H1 (cell line): ENCODE measurements at regions not wholly inside any gene's neighbourhood (a gene's known extent, or its start where the extent isn't known, plus 50 kb on each side); places are given as distances from the start of the nearest gene placed in this dataset.

Source experiments
- CTCF ChIA-PET: fragments of 300-600 bp; sonication (Branson Sonifier 250); formaldehyde crosslinking; loops from one replicate; lab custom pipeline; 2021; ENCODE audit not compliant: partially characterized antibody; lab: Charles Lee
- POLR2A ChIA-PET: fragments of 300-600 bp; sonication (Branson Sonifier 250); formaldehyde crosslinking; loops from one replicate; lab custom pipeline; 2021; ENCODE audit warnings: inconsistent platforms; ENCODE audit not compliant: partially characterized antibody; lab: Charles Lee
- DNase-seq, 2 experiments: peaks; one replicate each; pipeline versions ENCODE4 v3.0.0 to v3.0.0-alpha.2; 2010 to 2022; ENCODE audit warnings: low spot score in 2 of 2, low read depth in 1 of 2, mixed read lengths in 1 of 2
- FAIRE-seq: peaks from 2 replicates; lab custom pipeline; 2011; peaks lifted over from hg19 to GRCh38; lab: Jason Lieb, UNC
- H2AFZ ChIP-seq: 2 replicates; pipeline ENCODE4 v1.8.1; 2012; ENCODE audit warnings: low read length, inconsistent platforms
- H2AK5ac ChIP-seq: 2 replicates; pipeline ENCODE4 v1.6.1; 2013; ENCODE audit warnings: low read depth, low read length
- H2BK120ac ChIP-seq: replicated peaks from 2 replicates; pipeline ENCODE3; 2013; ENCODE audit warnings: low read depth, low read length, inconsistent platforms
- H2BK12ac ChIP-seq: 2 replicates; pipeline ENCODE4 v1.6.1; 2013; ENCODE audit warnings: low read depth, low read length
- H2BK15ac ChIP-seq: 2 replicates; pipeline ENCODE4 v1.6.1; 2013; ENCODE audit warnings: low read length
- H2BK20ac ChIP-seq: 2 replicates; pipeline ENCODE4 v1.6.1; 2013; ENCODE audit warnings: low read length
- H2BK5ac ChIP-seq: 2 replicates; pipeline ENCODE4 v1.6.1; 2013; ENCODE audit warnings: low read depth, low read length
- H3K14ac ChIP-seq: 2 replicates; pipeline ENCODE4 v1.6.1; 2013; ENCODE audit warnings: inconsistent platforms; ENCODE audit not compliant: insufficient read length
- H3K18ac ChIP-seq: 2 replicates; pipeline ENCODE4 v1.6.1; 2013; ENCODE audit warnings: low read length; ENCODE audit errors: extremely low read depth
- H3K23ac ChIP-seq: 2 replicates; pipeline ENCODE4 v1.6.1; 2013; ENCODE audit warnings: inconsistent platforms; ENCODE audit not compliant: insufficient read length
- H3K23me2 ChIP-seq: 2 replicates; pipeline ENCODE4 v1.6.1; 2013; ENCODE audit warnings: low read depth, low read length
- H3K27ac ChIP-seq: 2 replicates; pipeline ENCODE4 v1.6.1; 2011; ENCODE audit warnings: low read depth, low read length, inconsistent platforms
- H3K27me3 ChIP-seq, 4 experiments: replicated peaks in 1 of 4; 1 replicate in 1 of 4; 2 replicates in 3 of 4; pipeline versions ENCODE4 v1.6.1 to v1.8.1; 2011 to 2013; ENCODE audit warnings: low read length in 3 of 4, mild to moderate bottlenecking in 3 of 4, inconsistent platforms in 2 of 4, mixed read lengths in 2 of 4, moderate library complexity in 1 of 4; ENCODE audit not compliant: control insufficient read depth in 3 of 4, insufficient read depth in 3 of 4; ENCODE audit errors: extremely low read depth in 1 of 4
- H3K36me3 ChIP-seq, 4 experiments: 2 replicates each; pipeline versions ENCODE4 v1.6.1 to v1.8.1; 2011 to 2013; ENCODE audit warnings: mild to moderate bottlenecking in 4 of 4, low read length in 3 of 4, moderate library complexity in 2 of 4, control low read depth in 1 of 4, inconsistent platforms in 1 of 4; ENCODE audit not compliant: insufficient read depth in 4 of 4, control insufficient read depth in 2 of 4
- H3K4ac ChIP-seq: replicated peaks from 2 replicates; pipeline ENCODE3; 2013; ENCODE audit warnings: low read length, low read depth, mixed read lengths, inconsistent platforms; ENCODE audit not compliant: insufficient read length
- H3K4me1 ChIP-seq, 4 experiments: replicated peaks in 1 of 4; 1 replicate in 1 of 4; 2 replicates in 3 of 4; pipeline versions ENCODE4 v1.6.1 to v1.8.1; 2011 to 2013; ENCODE audit warnings: low read length in 3 of 4, inconsistent platforms in 2 of 4, mixed read lengths in 1 of 4; ENCODE audit not compliant: insufficient read depth in 4 of 4, control insufficient read depth in 3 of 4
- H3K4me2 ChIP-seq, 2 experiments: 2 replicates each; pipeline versions ENCODE4 v1.6.1 to v1.8.1; 2011 to 2013; ENCODE audit warnings: low read depth in 2 of 2, low read length in 2 of 2, control low read depth in 1 of 2, inconsistent platforms in 1 of 2, mild to moderate bottlenecking in 1 of 2; ENCODE audit not compliant: insufficient read depth in 1 of 2
- H3K4me3 ChIP-seq, 4 experiments: fragments of 200-600, 300-600 bp in 1 of 4; sonication (generic), shearing (Covaris generic), sonication (Bioruptor Twin) in 1 of 4; 2 replicates each; pipeline versions ENCODE4 v1.5.1 to v1.8.1; 2011 to 2016; ENCODE audit warnings: low read length in 4 of 4, low read depth in 3 of 4, control low read depth in 2 of 4, inconsistent platforms in 2 of 4, mild to moderate bottlenecking in 2 of 4, mixed read lengths in 1 of 4, moderate library complexity in 1 of 4; ENCODE audit not compliant: insufficient read depth in 2 of 4; ENCODE audit errors: extremely low read depth in 1 of 4
- H3K56ac ChIP-seq: replicated peaks from 2 replicates; pipeline ENCODE3; 2013; ENCODE audit warnings: low read depth, mild to moderate bottlenecking, mixed read lengths, low read length, inconsistent platforms; ENCODE audit not compliant: insufficient read length
- H3K79me1 ChIP-seq: 2 replicates; pipeline ENCODE4 v1.6.1; 2013; ENCODE audit warnings: low read depth, low read length, control low read depth
- H3K79me2 ChIP-seq, 2 experiments: 2 replicates each; pipeline versions ENCODE4 v1.6.1 to v1.8.1; 2012 to 2013; ENCODE audit warnings: low read length in 2 of 2, mild to moderate bottlenecking in 2 of 2, inconsistent platforms in 1 of 2; ENCODE audit not compliant: insufficient read depth in 2 of 2, control insufficient read depth in 1 of 2
- H3K9ac ChIP-seq, 4 experiments: replicated peaks in 1 of 4; 1 replicate in 1 of 4; 2 replicates in 3 of 4; pipeline versions ENCODE4 v1.6.1 to v1.8.1; 2011 to 2013; ENCODE audit warnings: low read depth in 3 of 4, low read length in 3 of 4, control low read depth in 2 of 4, mild to moderate bottlenecking in 2 of 4, moderate library complexity in 2 of 4, inconsistent platforms in 1 of 4; ENCODE audit errors: extremely low read depth in 1 of 4
- H3K9me3 ChIP-seq, 2 experiments: 2 replicates each; pipeline versions ENCODE4 v1.6.1 to v1.8.1; 2012 to 2013; ENCODE audit warnings: mild to moderate bottlenecking in 2 of 2, moderate library complexity in 2 of 2, control low read depth in 1 of 2, inconsistent platforms in 1 of 2, low read depth in 1 of 2, low read length in 1 of 2, mixed read lengths in 1 of 2; ENCODE audit not compliant: insufficient read depth in 2 of 2
- H4K20me1 ChIP-seq, 2 experiments: replicated peaks in 1 of 2; 2 replicates each; pipeline versions ENCODE3 to v1.8.1; 2011 to 2013; ENCODE audit warnings: inconsistent platforms in 2 of 2, low read length in 2 of 2, mild to moderate bottlenecking in 1 of 2; ENCODE audit not compliant: insufficient read depth in 2 of 2, control insufficient read depth in 1 of 2
- H4K5ac ChIP-seq: 2 replicates; pipeline ENCODE4 v1.6.1; 2013; ENCODE audit warnings: low read length, low read depth, mixed read lengths, inconsistent platforms; ENCODE audit not compliant: insufficient read length
- H4K8ac ChIP-seq: 2 replicates; pipeline ENCODE4 v1.8.0; 2013; ENCODE audit warnings: mild to moderate bottlenecking, moderate library complexity, low read length, inconsistent platforms; ENCODE audit not compliant: insufficient read depth; ENCODE audit errors: extremely low read depth
- H4K91ac ChIP-seq: replicated peaks from 2 replicates; pipeline ENCODE3; 2013; ENCODE audit warnings: low read length, mixed read lengths, inconsistent platforms; ENCODE audit not compliant: insufficient read length
- ASH2L ChIP-seq: fragments of 200-600, 300-600 bp; sonication (generic); IDR thresholded peaks from one replicate; pipeline ENCODE4 v1.7.1; 2017; ENCODE audit warnings: low read length
- CTBP2 ChIP-seq: IDR thresholded peaks from 2 replicates; pipeline ENCODE4 v1.7.0; 2011; ENCODE audit warnings: borderline replicate concordance, mild to moderate bottlenecking, moderate library complexity, mixed read lengths, low read length; ENCODE audit not compliant: insufficient read depth, insufficient read length
- HDAC2 ChIP-seq, 2 experiments: fragments of 300-600 bp in 1 of 2; sonication (generic) in 1 of 2; IDR thresholded peaks; 2 replicates each; pipeline ENCODE4 v1.6.1; 2011 to 2012; ENCODE audit warnings: low read depth in 2 of 2, low read length in 2 of 2, mild to moderate bottlenecking in 2 of 2, moderate library complexity in 2 of 2, borderline replicate concordance in 1 of 2, inconsistent platforms in 1 of 2
- SAP30 ChIP-seq: fragments of 300-600 bp; sonication (generic); IDR thresholded peaks from 2 replicates; pipeline ENCODE4 v1.7.1; 2012; ENCODE audit warnings: low read length, moderate library complexity, mild to moderate bottlenecking, inconsistent platforms; ENCODE audit not compliant: insufficient read depth, insufficient replicate concordance
- WGBS, 2 experiments: shearing (Covaris generic) in 1 of 2; methylation state at CpG; one replicate each; pipeline versions ENCODE4 v1.1.6 to v1.1.7; 2013 to 2015; ENCODE audit warnings: low lambda C conversion rate in 2 of 2, mixed read lengths in 2 of 2, inconsistent platforms in 1 of 2, low coverage in 1 of 2, missing lambda C conversion rate in 1 of 2; ENCODE audit not compliant: insufficient replicate concordance in 2 of 2, insufficient coverage in 1 of 2, insufficient read length in 1 of 2; ENCODE audit errors: extremely low coverage in 1 of 2, missing lambda C conversion rate in 1 of 2; 5-methylcytosine and 5-hydroxymethylcytosine counted together

DNA sequence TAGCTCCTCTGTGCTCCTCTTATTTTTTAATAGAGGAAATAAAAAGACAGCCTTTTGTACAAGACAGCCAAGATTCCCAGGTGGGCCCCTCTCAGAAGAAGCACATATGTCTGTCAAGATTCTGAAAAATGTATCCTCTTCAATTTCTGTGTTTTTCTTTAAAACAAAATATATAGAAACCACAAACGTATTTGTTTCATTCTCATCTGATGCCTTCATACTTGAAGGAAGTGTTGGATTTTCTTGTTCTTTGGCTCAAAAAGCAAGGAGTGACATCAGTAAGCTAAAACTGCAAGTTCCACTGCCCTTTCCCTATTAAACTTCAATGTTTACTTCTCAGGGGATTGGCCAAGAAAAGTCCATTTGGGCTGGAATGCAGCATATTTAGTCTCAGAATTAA is 193.8 kb upstream of the OSR1 start:
- ChIA-PET POLR2A (no interaction called here), CTCF (interaction anchor here (0.8 to 2.0 kb wide), 2 partner anchors 203 to 311 kb away, joined by 3 to 4 read pairs; no protein-coding TSS in a partner anchor)
- DNase-seq, result no peak
- H2BK5ac ChIP-seq, result no peak overlapping the region
- H3K9me3 ChIP-seq, result no peaks in the 10 kb centered on the region
- no peaks in the 10 kb centered on the region for H4K20me1 ChIP-seq
- H2BK15ac ChIP-seq, result no peak overlapping the region
- no peak overlapping the region for H2AFZ ChIP-seq
- H3K23me2 ChIP-seq, result no peaks in the 10 kb centered on the region
- H3K14ac ChIP-seq, result no peak overlapping the region
- H3K27me3 ChIP-seq, result no peaks in the 10 kb centered on the region
- H2BK120ac ChIP-seq, result no peak overlapping the region
- no peak for FAIRE-seq
- no peak overlapping the region for H2AK5ac ChIP-seq
- H2BK20ac ChIP-seq, result no peak overlapping the region
- H3K4me1 ChIP-seq, result no peaks in the 10 kb centered on the region
- no peak overlapping the region for H4K8ac ChIP-seq
- 63% methylated on average over 1 of the region's 1 CpG; no CpG with 5 or more reads in 1 of the 2 experiments for WGBS, 2 experiments
- no peak overlapping the region for H2BK12ac ChIP-seq
- no peaks in the 10 kb centered on the region for H3K36me3 ChIP-seq
- TF ChIP-seq ASH2L, result no peak
- no peak for TF ChIP-seq SAP30
- TF ChIP-seq HDAC2 (IDR thresholded peaks at IDR 0.05; ENCODE audit: borderline replicate concordance in 1 of 2, low read depth in 2 of 2, low read length in 2 of 2), result no peak
- no peak for TF ChIP-seq CTBP2
- H3K18ac ChIP-seq, result no peak overlapping the region
- H3K4ac ChIP-seq, result no peak overlapping the region
- H3K4me2 ChIP-seq, result no peak overlapping the region
- H3K23ac ChIP-seq, result no peak overlapping the region
- H3K9ac ChIP-seq, result no peak overlapping the region
- no peak overlapping the region for H3K27ac ChIP-seq
- H4K91ac ChIP-seq, result no peak overlapping the region
- H3K4me3 ChIP-seq, result no peak overlapping the region
- H4K5ac ChIP-seq, result no peak overlapping the region
- no peak overlapping the region for H3K56ac ChIP-seq
- no peaks in the 10 kb centered on the region for H3K79me1 ChIP-seq
- H3K79me2 ChIP-seq, result no peaks in the 10 kb centered on the region
